Neural cell (in vitro differentiated cells): ENCODE measurements at regions not wholly inside any gene's neighbourhood (a gene's known extent, or its start where the extent isn't known, plus 50 kb on each side); places are given as distances from the start of the nearest gene placed in this dataset.
"Not testable (repeated sequence)": the region's sequence is repeated elsewhere in the genome, so short reads cannot be mapped to it uniquely, and the experiment has no call there.

ENCODE experiments used
- H2AFZ ChIP-seq: fragments of 200-600, 300-800 bp; sonication (generic), shearing (Covaris generic); 2 replicates; pipeline ENCODE4 v1.6.0; 2014; ENCODE audit warnings: low read depth, mild to moderate bottlenecking, antibody characterized with exemption, low read length, moderate library complexity
- H3F3A ChIP-seq: fragments of 200-600 bp; shearing (Covaris generic); 2 replicates; pipeline ENCODE4 v1.6.1; 2016; ENCODE audit warnings: mild to moderate bottlenecking, moderate library complexity, mixed read lengths, antibody characterized with exemption, low read length; ENCODE audit not compliant: insufficient read depth, poor library complexity, severe bottlenecking
- H3K27ac ChIP-seq: fragments of 200-600, 300-800 bp; sonication (generic), shearing (Covaris generic); 2 replicates; pipeline ENCODE4 v1.5.1; 2014; ENCODE audit warnings: mild to moderate bottlenecking, low read length, moderate library complexity
- H3K27me3 ChIP-seq: fragments of 300-800, 200-600 bp; sonication (generic), shearing (Covaris generic); 2 replicates; pipeline ENCODE4 v1.6.0; 2014; ENCODE audit warnings: mild to moderate bottlenecking, low read depth, low read length, moderate library complexity; ENCODE audit not compliant: insufficient read depth
- H3K36me3 ChIP-seq: fragments of 300-800, 200-600 bp; sonication (generic), shearing (Covaris generic); 2 replicates; pipeline ENCODE4 v1.5.1; 2014; ENCODE audit warnings: mild to moderate bottlenecking, antibody characterized with exemption, low read length, moderate library complexity; ENCODE audit not compliant: insufficient read depth
- H3K4me2 ChIP-seq: fragments of 300-800, 200-600 bp; sonication (generic), shearing (Covaris generic); 2 replicates; pipeline ENCODE4 v1.6.0; 2014; ENCODE audit warnings: mild to moderate bottlenecking, low read length
- H3K4me3 ChIP-seq: fragments of 300-800, 200-600 bp; sonication (generic), shearing (Covaris generic); 2 replicates; pipeline ENCODE4 v1.5.1; 2014; ENCODE audit warnings: mild to moderate bottlenecking, low read length, moderate library complexity
- H3K79me2 ChIP-seq: fragments of 200-600 bp; shearing (Covaris generic); replicated peaks from 2 replicates; pipeline ENCODE4 v1.6.0; 2014; ENCODE audit warnings: mild to moderate bottlenecking, low read length, moderate library complexity; ENCODE audit not compliant: insufficient read depth
- H3K9ac ChIP-seq: fragments of 300-800, 200-600 bp; sonication (generic), shearing (Covaris generic); 2 replicates; pipeline ENCODE4 v1.6.1; 2016; ENCODE audit warnings: mild to moderate bottlenecking, low read length, mixed read lengths
- H3K9me2 ChIP-seq: fragments of 200-600 bp; shearing (Covaris generic); 2 replicates; pipeline ENCODE4 v1.6.1; 2016; ENCODE audit warnings: mild to moderate bottlenecking, low read length, mixed read lengths; ENCODE audit not compliant: insufficient read depth
- H3K9me3 ChIP-seq: fragments of 200-600, 300-800 bp; sonication (generic), shearing (Covaris generic); 2 replicates; pipeline ENCODE4 v1.6.1; 2016; ENCODE audit warnings: mild to moderate bottlenecking, mixed run types, low read length, moderate library complexity, mixed read lengths
- H4K20me1 ChIP-seq: fragments of 200-600 bp; shearing (Covaris generic); 2 replicates; pipeline ENCODE4 v1.6.1; 2016; ENCODE audit warnings: mild to moderate bottlenecking, mixed run types; ENCODE audit not compliant: insufficient read depth
- EP300 ChIP-seq: fragments of 450-650 bp; conservative IDR thresholded peaks from 2 replicates; pipeline ENCODE4 v1.6.1; 2014; ENCODE audit warnings: antibody characterized with exemption, mild to moderate bottlenecking, moderate library complexity; ENCODE audit not compliant: poor library complexity, severe bottlenecking
- EZH2 ChIP-seq: fragments of 200-600, 300-800 bp; shearing (Covaris generic), sonication (generic); IDR thresholded peaks from 2 replicates; pipeline ENCODE4 v1.6.1; 2014; ENCODE audit warnings: antibody characterized with exemption, low read length, borderline replicate concordance, mild to moderate bottlenecking; ENCODE audit not compliant: insufficient read depth, poor library complexity, severe bottlenecking
- MXI1 ChIP-seq: fragments of 450-650 bp; conservative IDR thresholded peaks from 2 replicates; pipeline ENCODE4 v1.6.1; 2014; ENCODE audit warnings: antibody characterized with exemption, mild to moderate bottlenecking; ENCODE audit not compliant: poor library complexity, severe bottlenecking
- POLR2AphosphoS5 ChIP-seq: IDR thresholded peaks from 2 replicates; pipeline ENCODE4 v1.6.1; 2012
- RAD21 ChIP-seq: fragments of 450-650 bp; conservative IDR thresholded peaks from 2 replicates; pipeline ENCODE4 v1.6.1; 2014; ENCODE audit warnings: antibody characterized with exemption, mild to moderate bottlenecking, moderate library complexity
- SMC3 ChIP-seq: fragments of 450-650 bp; conservative IDR thresholded peaks from 2 replicates; pipeline ENCODE4 v1.6.1; 2014; ENCODE audit warnings: antibody characterized with exemption, mild to moderate bottlenecking, moderate library complexity; ENCODE audit not compliant: poor library complexity
- TAF1 ChIP-seq: IDR thresholded peaks from 2 replicates; pipeline ENCODE4 v1.6.1; 2012; ENCODE audit warnings: low read depth
- TF ChIP-seq, protein P1 (sequence below): IDR thresholded peaks from 2 replicates; pipeline ENCODE4 v1.6.1; 2012; ENCODE audit warnings: borderline replicate concordance
- TF ChIP-seq, protein P2 (sequence below): fragments of 450-650 bp; IDR thresholded peaks from 2 replicates; pipeline ENCODE4 v1.5.1; 2014; ENCODE audit warnings: antibody characterized with exemption, mild to moderate bottlenecking, moderate library complexity; ENCODE audit not compliant: poor library complexity, severe bottlenecking

DNA sequence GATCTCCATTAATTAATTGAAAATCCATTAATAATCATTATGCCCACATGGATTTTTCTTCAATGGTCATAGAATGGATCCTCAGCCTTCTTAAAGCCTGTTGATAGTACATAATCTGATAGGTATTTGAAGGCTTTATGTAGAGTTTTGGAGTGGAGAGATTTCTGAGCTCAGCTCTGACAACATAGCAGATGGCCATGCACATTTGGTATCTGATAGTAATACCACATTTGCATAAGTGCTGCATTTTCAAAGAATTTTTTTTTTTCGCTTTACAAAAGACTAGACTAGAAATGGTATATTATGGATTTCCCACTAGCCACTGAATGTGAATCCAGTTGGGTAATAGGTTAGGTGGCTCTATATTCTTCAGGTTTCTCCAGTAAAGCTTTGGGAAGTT, 440.6 kb downstream of the FGF13 start:
- no peak overlapping the region for H3K9ac ChIP-seq
- H4K20me1 ChIP-seq, result no peaks in the 10 kb centered on the region
- TF ChIP-seq, protein P1, sequence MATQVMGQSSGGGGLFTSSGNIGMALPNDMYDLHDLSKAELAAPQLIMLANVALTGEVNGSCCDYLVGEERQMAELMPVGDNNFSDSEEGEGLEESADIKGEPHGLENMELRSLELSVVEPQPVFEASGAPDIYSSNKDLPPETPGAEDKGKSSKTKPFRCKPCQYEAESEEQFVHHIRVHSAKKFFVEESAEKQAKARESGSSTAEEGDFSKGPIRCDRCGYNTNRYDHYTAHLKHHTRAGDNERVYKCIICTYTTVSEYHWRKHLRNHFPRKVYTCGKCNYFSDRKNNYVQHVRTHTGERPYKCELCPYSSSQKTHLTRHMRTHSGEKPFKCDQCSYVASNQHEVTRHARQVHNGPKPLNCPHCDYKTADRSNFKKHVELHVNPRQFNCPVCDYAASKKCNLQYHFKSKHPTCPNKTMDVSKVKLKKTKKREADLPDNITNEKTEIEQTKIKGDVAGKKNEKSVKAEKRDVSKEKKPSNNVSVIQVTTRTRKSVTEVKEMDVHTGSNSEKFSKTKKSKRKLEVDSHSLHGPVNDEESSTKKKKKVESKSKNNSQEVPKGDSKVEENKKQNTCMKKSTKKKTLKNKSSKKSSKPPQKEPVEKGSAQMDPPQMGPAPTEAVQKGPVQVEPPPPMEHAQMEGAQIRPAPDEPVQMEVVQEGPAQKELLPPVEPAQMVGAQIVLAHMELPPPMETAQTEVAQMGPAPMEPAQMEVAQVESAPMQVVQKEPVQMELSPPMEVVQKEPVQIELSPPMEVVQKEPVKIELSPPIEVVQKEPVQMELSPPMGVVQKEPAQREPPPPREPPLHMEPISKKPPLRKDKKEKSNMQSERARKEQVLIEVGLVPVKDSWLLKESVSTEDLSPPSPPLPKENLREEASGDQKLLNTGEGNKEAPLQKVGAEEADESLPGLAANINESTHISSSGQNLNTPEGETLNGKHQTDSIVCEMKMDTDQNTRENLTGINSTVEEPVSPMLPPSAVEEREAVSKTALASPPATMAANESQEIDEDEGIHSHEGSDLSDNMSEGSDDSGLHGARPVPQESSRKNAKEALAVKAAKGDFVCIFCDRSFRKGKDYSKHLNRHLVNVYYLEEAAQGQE, result no peak
- TF ChIP-seq POLR2AphosphoS5, result no peak
- TF ChIP-seq RAD21, result no peak
- TF ChIP-seq EZH2, result no peak
- TF ChIP-seq EP300, result no peak
- no peak for TF ChIP-seq TAF1
- no peak for TF ChIP-seq MXI1
- TF ChIP-seq, protein P2, sequence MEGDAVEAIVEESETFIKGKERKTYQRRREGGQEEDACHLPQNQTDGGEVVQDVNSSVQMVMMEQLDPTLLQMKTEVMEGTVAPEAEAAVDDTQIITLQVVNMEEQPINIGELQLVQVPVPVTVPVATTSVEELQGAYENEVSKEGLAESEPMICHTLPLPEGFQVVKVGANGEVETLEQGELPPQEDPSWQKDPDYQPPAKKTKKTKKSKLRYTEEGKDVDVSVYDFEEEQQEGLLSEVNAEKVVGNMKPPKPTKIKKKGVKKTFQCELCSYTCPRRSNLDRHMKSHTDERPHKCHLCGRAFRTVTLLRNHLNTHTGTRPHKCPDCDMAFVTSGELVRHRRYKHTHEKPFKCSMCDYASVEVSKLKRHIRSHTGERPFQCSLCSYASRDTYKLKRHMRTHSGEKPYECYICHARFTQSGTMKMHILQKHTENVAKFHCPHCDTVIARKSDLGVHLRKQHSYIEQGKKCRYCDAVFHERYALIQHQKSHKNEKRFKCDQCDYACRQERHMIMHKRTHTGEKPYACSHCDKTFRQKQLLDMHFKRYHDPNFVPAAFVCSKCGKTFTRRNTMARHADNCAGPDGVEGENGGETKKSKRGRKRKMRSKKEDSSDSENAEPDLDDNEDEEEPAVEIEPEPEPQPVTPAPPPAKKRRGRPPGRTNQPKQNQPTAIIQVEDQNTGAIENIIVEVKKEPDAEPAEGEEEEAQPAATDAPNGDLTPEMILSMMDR, result no peak
- no peak for TF ChIP-seq SMC3
- no peaks in the 10 kb centered on the region for H3K27me3 ChIP-seq
- no peaks in the 10 kb centered on the region for H3K9me2 ChIP-seq
- H3K79me2 ChIP-seq, result no peaks in the 10 kb centered on the region
- H3K4me3 ChIP-seq, result no peak overlapping the region
- no peak overlapping the region for H2AFZ ChIP-seq
- no peaks in the 10 kb centered on the region for H3K9me3 ChIP-seq
- H3K36me3 ChIP-seq, result no peaks in the 10 kb centered on the region
- H3K27ac ChIP-seq, result no peak overlapping the region
- H3K4me2 ChIP-seq, result no peak overlapping the region
- no peaks in the 10 kb centered on the region for H3F3A ChIP-seq

DNA sequence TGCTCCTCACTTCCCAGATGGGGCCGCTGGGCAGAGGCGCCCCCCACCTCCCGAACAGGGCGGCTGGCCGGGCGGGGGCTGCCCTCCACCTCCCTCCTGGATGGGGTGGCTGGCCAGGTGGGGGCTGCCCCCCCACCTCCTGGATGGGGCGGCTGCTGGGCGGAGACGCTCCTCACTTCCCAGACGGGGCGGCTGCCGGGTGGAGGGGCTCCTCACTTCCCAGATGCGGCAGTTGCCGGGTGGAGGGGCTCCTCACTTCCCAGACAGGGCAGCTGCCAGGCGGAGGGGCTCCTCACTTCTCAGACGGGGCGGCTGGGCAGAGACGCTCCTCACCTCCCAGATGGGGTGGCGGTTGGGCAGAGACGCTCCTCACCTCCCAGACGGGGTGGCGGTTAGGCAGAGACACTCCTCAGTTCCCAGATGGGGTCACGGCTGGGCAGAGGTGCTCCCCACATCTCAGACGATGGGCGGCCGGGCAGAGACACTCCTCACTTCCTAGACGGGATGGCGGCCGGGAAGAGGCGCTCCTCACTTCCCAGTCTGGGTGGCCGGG, 428.8 kb downstream of the FGF13 start:
- H2AFZ ChIP-seq, H3K27me3 ChIP-seq, H3K4me2 ChIP-seq, H3K79me2 ChIP-seq, H3K27ac ChIP-seq, H3K9me3 ChIP-seq, H4K20me1 ChIP-seq, H3K4me3 ChIP-seq, H3K9ac ChIP-seq, H3F3A ChIP-seq, H3K9me2 ChIP-seq, H3K36me3 ChIP-seq: not testable (repeated sequence)
